TTC549 (cell line): ENCODE measurements at regions not wholly inside any gene's neighbourhood (a gene's known extent, or its start where the extent isn't known, plus 50 kb on each side); places are given as distances from the start of the nearest gene placed in this dataset.
"Not testable (repeated sequence)": the region's sequence is repeated elsewhere in the genome, so short reads cannot be mapped to it uniquely, and the experiment has no call there.

ENCODE experiments used
- FAIRE-seq: peaks from 2 replicates; lab custom pipeline; 2012; peaks lifted over from hg19 to GRCh38; lab: Jason Lieb, UNC

DNA sequence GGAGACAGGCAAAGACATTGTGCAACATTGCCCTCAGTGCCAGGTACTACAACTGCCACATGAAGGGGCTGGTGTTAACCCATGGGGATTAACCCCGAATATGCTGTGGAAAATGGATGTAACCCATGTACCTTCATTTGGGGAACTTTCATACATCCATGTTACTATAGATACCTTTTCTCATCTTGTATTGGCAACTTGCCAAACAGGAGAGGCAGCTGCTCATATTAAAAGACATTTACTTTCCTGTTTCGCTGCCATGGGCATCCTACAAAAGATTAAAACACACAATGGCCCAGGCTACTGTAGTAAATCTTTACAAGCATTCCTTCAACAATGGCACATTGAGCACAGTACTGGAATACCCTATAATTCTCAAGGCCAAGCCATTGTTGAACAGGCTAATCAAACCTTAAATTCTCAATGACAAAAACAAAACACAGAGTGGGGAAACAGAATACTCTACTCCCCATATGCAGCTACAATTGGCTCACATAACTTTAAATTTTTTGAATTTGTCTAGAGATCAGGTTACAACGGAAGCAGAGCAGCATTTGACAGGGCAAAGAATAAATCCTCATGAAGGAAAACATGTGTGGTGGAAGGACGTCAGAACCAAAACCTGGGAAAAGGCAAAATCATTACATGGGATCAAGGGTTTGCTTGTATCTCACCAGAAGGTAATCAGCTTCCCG is 1723.5 kb upstream of the LRRTM1 start:
- FAIRE-seq = no peak

GRCh38 chr2:82023710-82024109 is 1719.2 kb upstream of the LRRTM1 start:
- no peak for FAIRE-seq

- no peak for FAIRE-seq
These were observed 1709.1 kb upstream of the LRRTM1 start for GRCh38 chr2:82013641-82014040.

DNA sequence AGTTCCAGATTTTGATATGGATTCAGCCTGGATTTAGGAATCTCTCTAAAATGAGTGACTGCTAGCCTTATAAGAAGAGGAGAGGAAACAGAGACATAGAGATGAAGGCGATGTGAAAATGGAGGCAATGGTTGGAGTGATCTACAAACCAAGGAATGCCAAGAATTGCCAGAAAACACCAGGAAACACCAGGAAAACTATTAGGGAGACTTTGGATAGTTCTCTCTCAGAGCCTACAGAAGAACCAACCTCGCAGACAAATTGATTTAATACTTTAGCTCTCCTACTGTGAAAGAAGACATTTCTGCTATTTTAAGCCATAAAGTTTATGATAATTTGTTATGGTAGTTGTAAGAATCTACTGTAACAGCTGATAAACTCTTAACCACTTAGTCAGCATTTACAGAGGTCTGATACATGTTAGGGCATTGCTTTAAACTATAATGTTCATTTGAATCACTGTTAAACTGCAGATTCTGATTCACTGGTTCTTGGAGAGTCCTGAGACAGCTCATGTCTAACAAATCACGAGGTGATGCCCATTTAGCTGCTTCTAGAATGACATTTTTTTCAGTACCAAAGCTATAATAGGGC is 1702.6 kb upstream of the LRRTM1 start:
- no peak for FAIRE-seq

GRCh38 chr2:82005889-82006288 is 1701.3 kb upstream of the LRRTM1 start:
- FAIRE-seq = not testable (repeated sequence)

GRCh38 chr2:82001614-82002013 is 1697.1 kb upstream of the LRRTM1 start:
- FAIRE-seq = no peak

GRCh38 chr2:82000606-82001005 is 1696.1 kb upstream of the LRRTM1 start:
- FAIRE-seq = no peak

DNA sequence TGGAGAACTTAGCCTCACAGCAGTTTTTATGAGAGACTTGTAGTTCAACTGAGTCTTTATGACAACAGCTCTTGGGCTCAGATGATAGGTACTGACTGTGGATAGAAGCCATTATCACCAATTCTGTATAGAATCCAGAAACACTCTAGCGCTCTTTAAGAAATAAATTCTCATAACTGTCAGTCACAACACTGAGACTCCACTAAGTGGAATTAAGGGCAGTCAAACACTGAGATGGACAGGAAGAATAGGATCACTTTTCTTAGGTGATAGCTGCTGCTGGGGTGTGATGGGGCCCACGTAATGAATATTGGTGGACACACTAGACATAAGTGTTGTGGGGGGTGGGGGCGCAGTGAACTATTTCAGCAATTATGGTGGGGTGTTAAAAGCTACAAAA is 1691.8 kb upstream of the LRRTM1 start:
- no peak for FAIRE-seq

DNA sequence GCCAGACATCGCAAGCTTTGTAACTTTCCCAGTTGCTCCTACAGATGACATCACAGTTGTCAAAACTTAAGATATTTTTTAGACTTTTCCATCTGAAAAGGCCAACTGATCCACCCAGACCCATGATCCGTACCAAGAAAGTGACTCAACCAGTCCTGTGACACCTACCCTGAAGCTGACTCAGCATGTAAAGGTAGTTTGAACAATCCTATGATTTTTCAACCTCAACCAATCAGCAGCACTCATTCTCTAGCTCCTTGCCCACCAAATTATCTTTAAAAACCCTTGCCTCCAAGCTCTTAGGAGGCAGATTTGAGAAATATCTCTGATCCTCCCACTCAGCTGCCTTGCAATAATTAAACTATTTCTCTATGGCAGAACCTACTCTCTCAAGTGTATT is 1686.7 kb upstream of the LRRTM1 start:
- no peak for FAIRE-seq

DNA sequence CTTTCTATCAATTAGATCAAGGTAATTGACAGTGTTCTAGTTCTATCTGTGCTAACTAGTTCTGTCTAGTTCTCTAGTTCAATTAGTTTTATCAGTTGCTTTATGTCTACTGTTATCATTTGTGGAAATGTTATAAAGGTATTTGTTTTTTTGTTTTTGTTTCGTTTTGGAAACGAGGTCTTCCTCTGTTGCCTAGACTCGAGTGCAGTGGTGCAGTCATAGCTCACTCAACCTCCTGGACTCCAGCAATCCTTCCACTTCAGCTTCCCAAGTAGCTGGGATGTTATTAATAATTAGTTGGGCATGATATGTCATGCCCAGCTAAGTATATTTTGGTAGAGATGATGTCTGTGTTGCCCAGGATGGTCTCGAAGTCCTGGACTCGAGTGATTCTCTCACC is 1682.8 kb upstream of the LRRTM1 start:
- FAIRE-seq = no peak

DNA sequence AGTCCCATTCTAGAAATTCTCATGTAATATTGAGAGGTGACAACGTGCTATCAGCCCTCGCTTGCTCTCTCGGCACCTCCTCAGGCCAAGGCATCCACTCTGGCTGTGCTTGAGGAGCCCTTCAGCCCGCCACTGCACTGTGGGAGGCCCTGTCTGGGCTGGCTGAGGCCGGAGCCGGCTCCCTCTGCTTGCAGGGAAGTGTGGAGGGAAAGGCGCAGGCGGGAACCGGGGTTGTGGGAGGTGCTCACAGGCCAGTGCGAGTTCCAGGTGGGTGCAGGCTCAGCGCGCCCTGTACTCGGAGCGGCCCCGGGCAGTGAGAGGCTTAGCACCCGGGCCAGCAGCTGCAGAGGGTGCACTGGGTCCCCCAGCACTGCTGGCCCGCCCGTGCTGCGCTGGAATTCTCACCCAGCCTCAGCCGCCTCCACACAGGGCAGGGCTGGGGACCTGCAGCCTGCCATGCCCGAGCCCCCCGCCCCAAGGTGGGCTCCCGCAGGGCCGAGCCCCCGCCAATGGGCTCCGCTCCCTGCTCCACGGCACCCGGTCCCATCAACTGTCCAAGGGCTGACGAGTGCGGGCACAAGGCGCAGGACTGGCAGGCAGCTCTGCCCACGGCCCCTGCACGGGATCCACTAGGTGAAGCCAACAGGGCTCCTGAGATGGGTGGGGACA is 1680.6 kb upstream of the LRRTM1 start:
- FAIRE-seq = no peak

DNA sequence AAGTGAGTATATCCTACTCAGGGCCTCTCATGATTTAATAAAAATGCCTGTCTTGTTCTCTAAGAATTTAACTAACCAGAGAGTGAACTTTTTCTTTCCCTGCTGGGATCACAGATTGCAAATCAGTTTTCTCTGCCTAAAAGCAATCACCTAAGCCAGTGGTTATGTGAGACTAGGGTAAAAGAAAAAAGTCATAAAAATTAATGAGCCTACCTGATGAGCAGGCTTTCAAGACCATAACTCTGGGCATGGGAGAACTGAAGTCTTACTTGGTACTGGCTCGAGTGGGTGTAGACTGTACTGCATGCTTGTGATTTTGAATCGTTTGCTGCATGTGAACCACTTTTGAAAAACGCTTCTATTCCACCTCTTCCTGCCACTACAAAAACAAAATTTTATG is 1677.0 kb upstream of the LRRTM1 start:
- no peak for FAIRE-seq

GRCh38 chr2:81979086-81979485 is 1674.5 kb upstream of the LRRTM1 start:
- no peak for FAIRE-seq

- FAIRE-seq = no peak
These were observed 1672.4 kb upstream of the LRRTM1 start for GRCh38 chr2:81976998-81977397.

- FAIRE-seq = no peak
These were observed 1669.7 kb upstream of the LRRTM1 start for GRCh38 chr2:81974216-81974615.

GRCh38 chr2:81942876-81943275 is 1638.3 kb upstream of the LRRTM1 start:
- no peak for FAIRE-seq

GRCh38 chr2:81942136-81942680 is 1637.7 kb upstream of the LRRTM1 start:
- FAIRE-seq = no peak

GRCh38 chr2:81940266-81940955 is 1635.9 kb upstream of the LRRTM1 start:
- FAIRE-seq = no peak

- FAIRE-seq = no peak
These were observed 1633.4 kb upstream of the LRRTM1 start for GRCh38 chr2:81937944-81938343.

GRCh38 chr2:81903534-81903933 is 1599.0 kb upstream of the LRRTM1 start:
- FAIRE-seq = no peak

DNA sequence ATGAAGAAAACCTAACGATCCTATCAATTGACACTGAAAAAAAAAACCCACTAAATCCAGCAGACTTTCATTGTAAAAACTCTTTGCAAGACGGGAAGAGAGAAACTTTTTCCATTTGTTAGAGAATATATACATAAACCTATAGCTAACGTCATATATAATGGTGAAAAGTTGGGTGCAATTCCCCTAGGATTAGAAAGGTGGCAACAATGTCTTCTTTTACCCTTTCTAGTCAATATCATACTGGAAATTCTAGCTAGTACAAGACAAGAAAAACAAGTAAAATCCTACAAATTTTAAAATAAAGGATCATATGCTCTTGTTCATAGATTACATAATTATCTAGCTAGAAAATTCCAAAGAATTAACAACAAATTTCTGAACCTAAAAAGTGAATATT is 1596.5 kb upstream of the LRRTM1 start:
- FAIRE-seq = no peak

GRCh38 chr2:81895620-81896250 is 1591.2 kb upstream of the LRRTM1 start:
- no peak for FAIRE-seq
